ENCODE measurements at regions not wholly inside any gene's neighbourhood (a gene's known extent, or its start where the extent isn't known, plus 50 kb on each side); places are given as distances from the start of the nearest gene placed in this dataset.

DNA sequence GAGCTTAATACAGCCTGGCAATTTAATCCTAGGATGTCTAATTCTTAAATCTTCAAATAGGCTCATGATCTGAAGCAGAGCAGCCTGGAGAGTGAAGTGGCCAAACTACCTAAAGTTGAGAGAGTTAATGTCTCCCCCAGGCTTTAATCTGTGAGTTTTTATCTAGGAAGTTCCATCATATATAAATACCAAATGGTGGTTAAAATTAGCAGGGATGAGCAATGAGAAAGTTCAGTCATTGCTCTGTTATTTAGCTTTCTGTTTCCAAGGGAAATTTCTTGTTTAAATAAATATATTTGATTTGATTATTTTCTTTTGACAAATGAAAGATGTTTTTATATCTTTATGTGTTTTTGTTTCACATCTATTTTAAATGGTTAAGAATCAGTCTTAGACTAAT is 274.4 kb upstream of the UMPS start:
- no peak for DNase-seq

DNA sequence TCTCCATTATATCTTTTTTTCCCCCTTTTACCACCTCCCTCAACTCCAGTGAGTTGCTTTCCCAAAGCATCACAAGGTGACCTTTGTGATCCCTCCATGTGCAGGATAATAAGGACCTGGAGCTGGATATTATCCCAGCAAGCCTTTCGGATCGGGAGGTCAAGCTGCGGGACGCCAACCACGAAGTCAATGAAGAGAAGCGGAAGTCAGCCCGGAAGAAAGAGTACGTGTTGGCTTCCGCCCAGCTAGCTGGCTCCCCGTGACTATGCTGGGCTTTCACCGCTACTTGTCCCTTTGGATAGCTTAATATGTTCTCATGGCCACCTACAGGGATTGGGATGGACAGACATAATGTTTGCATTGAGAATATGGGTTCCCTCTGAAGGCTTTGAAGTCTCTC is 273.7 kb upstream of the UMPS start:
- DNase-seq: no peak

DNA sequence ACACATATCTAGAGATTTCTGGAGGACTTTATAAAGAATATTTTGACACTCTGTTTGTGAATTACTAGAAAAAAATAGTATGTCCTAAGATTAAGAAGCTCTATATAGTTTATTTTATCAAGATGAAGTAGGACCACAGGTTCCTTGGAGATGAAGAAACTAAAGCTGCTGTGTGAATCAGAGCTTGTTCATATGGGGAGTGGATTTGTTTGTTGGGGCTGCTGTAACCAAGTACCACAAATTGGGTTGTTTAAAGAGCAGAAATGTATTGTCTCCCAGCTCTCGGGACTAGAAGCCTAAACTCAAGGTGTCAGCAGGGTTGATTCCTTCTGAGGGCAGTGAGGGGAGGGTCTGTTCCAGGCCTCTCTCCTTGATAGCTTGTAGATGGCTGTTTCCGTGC is 270.6 kb upstream of the UMPS start:
- DNase-seq: no peak

DNA sequence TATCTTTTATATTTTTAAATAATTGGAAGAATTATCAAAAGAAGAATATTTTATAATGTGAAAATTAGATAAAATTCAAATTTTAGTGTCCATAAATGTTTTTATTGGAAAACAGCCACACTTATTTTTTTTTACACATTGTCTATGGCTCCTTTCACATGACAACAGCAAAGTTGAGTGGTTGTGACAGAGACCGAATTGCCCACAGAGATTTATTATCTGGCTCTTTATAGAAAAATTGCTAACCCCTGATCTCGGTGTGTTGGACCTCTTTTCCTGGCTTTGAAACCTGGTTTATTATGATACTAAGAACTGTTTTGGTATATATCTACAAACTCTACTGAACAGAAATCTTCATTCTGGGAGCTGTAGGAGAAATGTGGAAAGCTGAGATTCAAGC is 269.1 kb upstream of the UMPS start:
- no peak for DNase-seq

DNA sequence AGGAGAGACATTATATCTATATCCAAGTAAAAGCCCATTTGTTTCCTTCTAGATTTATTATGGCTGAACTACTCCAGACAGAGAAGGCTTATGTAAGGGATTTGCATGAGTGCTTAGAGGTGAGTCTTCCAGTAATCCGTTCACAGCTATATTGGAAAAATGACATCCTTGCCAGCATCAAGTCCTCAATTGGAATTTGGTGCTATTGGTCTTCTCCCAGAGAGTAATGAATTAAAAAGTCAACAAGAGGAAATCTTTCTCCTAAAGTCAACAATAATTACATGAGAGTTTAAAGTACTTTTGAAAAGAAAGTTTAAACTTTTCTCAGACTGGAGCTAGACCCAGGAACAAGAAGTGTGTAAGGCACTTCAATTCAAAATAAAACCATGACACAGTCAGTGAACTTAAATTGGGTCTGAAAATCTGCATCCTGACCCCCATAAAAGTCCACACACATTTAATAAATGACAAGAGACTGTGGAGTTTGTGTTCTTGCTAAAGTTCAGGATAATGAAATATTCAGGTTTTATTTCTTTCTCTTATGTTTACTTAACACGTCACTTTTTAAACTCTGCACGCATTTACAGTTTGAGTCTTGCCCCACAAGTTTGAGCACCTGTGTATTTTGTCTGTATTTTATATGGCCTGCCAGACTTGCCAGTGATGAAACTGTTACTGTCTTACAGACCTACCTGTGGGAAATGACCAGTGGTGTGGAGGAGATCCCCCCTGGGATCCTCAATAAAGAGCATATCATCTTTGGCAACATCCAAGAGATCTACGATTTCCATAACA is 268.2 kb upstream of the UMPS start:
- no peak for DNase-seq

DNA sequence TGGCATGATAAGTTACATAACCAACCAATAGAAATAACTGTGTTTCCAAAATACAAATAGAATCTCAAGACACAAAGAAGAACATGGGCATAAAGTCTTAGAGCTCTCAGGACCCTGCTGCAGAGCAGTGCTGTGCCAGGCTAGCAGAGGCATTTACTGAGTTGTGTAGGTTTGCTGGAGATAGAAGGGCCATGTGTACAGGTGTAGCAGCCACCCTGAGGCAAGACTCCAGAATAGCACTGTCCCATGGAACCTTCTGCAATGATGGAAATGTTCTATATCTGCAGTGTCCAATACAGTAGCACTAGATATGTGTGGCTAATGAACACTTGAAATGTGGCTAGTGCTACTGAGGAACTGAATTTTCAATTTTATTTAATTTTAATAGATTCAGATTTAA is 267.0 kb upstream of the UMPS start:
- no peak for DNase-seq

DNA sequence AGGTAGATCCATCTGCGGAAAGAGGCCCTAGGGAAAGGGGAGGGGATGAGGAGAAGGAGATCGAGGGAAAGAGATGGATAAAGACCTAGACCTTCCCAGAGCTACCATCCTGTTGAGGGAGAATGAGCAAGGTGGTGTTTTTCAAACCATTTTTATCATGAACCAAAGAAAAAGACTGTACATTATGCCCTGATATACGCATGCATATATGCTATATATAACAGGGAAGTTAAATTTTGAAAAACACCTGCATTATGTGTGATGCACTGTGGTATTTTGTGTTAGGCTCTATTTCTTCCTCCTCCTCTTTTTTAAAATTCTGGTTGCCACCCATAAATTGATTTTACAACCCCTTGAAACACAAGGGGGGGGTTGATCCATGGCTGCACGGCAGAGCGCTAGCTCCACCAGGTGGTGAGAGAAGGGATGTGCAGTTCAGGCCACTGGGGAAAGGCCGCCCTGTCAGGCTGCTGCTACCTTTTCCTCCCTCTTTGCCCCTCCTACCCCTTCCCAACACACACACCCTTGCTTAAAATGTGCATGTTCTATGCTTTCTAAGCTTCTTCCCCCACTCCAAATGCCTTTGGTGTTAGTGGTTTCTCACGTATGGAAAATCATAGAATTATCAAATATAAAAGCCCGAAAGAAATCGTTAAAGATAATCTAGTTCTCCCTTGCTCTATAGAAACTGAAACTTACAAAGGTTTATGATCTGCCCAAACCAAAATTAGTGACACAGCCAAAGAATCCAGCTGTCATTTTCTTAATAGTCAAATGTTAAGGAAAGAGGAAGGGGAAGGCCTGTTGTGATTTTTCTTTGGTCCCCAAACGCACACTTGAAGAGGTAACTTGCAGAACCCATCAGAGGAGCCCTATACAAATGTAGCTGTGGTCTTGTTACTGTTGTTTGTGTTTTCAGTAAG is 262.0 kb upstream of the UMPS start:
- no peak for DNase-seq

DNA sequence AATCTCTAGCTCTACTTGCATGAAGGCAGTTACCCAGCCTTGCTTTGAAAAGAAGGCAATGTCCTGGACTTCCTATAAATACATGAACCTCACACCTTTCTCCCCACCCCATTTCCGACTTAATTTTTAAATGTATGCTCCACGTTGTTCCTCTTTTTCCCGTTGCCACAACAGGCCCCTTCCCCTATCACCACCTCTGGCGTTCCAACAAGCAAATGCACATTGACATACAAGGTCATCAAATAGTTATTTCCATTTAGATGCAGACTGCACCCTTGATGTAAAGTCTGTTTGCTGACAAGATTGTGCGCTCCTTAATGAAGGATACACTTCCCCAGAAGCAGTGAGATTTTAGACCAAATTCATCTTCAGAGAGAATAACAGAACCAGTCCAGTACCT is 260.7 kb upstream of the UMPS start:
- no peak for DNase-seq

DNA sequence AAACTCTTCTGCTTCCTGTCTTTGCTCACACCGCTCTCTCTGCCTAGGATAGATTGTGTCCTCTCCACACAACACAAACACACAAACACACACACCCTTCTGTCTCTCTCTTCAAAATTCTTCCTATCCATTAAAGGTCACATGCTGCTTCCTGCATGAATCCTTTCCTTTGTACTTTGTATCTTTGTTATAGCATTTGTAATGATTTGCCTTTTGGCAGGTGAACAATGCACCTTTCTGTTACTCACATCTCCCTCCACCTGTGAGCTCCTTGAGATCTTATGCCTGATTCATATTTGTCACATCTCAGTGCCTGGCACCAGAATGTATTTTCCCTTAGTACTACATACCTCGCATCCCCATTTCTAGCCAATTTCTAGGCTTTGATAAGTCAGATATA is 251.4 kb upstream of the UMPS start:
- DNase-seq: no peak

DNA sequence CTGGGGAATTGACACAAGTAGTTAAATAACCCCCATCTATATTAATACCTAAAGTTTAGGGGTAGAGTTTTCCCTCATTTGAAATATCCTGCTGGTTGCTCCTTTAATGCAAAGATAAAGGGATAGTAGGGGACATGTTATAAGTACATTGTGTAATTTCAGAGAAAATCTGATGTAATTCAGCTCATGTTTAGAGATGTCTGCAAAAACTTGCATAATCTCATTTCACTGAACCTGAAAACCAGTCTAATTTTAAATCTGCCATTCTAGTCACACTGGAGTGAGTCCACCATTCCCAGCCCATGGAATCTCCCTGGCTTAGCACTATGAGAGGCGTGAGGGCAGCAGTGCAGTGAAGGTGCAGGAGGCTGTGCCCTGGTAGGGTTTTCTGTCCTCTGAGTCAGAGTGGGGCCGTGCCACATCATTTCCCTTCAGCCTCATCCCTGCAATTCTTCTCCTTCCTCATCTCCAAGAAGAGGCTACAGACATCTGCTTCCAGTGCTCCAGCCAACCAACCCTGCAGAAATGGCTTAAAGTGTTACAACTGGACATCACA is 246.3 kb upstream of the UMPS start:
- DNase-seq: no peak

DNA sequence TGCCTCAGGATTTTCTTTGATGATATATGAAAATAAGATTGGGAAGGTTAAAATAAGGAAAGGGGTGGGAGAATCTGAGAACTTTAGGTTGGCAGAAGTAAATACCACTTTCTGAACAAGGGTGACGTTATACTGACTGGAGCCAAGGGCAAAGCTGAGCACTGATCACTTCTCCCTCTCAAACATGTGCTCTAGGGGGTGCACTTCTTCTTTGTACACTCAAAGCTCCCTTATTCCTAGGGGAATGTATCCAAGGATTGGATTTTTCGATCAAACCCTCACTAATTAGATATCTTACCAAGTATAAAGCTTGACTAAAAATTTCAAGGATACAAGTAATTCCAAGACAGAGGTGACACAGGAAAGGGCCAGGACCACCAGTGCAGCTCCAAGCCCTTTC is 243.9 kb upstream of the UMPS start:
- no peak for DNase-seq

DNA sequence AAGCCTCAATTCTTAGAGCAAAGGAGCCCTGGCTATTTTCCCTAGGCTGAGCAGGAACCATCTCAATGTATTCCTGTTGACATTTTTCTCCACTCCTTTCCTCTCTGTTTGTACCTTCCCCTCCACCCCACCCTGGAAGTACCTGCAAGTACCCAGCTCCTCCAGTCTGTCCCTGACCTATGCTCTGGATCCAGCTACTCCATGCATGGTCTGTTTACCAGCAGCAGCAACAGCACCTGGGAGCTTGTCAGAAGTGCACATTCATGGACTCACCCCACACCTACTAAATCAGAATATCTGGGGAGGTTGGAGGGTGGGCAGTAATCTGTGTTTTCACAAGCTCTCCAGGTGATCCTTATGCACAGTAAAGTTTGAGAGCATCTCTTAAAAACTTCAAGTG is 240.7 kb upstream of the UMPS start:
- DNase-seq: no peak

DNA sequence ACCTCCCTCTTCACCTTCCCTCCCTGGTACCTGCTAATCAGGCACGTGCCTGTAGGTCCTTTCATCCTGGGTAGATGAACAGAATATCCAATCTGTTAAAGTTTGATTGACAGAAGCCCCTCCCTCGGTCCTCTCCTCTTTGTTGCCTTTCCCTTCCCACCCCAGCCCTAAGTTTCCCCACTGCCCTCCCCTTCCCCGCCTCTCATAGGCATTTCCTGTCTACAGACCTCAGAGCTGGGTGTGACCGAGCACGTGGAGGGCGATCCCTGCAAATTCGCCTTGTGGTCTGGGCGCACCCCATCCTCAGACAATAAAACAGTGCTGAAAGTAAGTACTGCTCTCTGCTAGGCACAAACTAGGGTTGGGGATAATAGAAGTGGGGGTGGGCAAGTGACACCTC is 239.2 kb upstream of the UMPS start:
- DNase-seq: no peak

DNA sequence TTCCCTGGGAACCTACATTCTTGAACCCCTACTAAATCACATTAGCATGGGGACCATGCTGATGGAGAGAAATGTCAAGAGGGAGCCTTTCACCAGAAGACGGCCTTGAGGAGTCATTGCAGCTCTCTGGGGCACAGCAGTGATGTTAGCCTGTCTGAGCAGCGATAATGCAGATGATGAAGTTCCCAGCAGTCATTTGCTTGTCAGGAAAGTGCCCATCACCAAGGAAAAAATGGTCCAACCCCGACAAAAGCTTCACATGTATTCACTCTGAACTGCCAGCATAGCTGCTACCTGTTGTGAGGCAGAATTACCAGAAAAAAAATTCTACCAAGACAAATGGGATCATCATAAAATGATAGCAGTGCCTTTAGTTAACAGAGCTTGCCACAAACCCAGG is 238.4 kb upstream of the UMPS start:
- no peak for DNase-seq

DNA sequence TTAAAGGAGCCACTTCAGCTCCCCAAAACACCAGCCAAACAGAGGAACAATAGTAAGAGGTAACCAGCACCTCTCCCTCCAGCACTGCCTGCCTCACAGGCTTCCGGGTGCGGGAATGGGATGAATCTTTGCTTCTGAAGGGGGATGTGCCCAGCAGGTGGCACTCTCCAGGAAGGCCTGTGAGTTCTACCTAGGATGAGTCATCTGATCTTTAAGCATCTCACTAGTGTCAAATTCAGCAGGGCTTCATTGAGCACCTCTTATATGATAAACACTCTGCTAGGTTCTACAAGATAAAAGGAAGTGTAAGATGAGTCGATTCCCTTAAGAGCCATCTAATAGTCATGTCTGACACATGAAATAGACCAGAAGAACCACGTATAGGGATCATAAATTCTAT is 237.4 kb upstream of the UMPS start:
- DNase-seq: no peak

DNA sequence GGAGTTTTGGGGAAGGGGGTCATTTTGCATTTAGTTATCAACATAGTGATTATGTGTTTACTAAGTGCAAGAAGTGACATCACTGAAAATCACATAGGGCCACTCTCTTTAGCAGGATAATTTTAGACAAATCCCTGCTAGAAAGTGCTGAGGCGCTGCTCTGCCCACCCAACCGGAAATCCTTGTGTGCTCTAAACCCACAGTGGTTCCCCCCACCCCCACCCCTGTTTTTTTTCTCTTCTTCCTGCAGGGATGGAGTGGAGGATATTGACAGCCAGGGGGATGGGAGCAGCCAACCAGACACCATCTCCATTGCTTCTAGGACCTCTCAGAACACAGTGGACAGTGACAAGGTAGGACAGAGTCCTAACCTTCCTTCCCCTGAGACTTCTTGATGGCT is 234.2 kb upstream of the UMPS start:
- DNase-seq: no peak

DNA sequence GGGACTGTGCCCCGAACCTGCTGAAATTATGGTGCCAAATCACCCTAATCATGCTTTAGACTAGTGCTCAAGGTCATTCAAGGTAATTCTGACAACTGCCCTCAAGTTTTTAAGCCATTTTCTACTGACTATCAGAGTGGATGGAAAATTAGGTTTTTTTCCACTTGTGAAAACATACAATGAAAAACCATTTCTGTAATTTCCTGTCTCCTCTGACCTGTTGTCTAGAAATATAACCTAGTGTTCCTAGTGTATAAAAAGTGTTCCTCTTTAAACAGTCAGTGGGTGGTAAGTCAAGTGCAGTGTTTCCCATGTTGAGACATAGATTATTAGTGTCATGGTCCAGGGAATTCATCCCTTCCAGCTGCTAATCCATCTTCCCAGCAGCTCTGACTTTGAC is 232.8 kb upstream of the UMPS start:
- DNase-seq: no peak

DNA sequence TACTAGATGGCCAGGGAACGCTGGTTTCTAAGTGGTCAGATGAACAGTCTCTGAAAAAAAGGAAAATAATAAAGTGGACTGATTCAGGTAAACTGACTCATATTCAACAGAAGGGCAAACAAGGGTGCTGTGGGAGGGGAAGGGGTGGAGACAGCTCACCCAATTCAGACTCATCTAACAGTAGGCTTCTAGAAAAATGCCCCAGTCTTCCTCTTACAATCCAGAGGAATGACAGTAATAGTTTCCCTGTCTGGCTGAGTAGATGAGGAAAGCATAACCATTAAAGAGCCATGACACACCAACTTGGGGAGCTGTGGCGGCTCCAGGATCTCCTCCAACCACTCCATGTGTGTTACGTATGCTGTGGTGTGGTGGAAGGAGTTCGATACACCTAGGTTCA is 231.4 kb upstream of the UMPS start:
- no peak for DNase-seq

DNA sequence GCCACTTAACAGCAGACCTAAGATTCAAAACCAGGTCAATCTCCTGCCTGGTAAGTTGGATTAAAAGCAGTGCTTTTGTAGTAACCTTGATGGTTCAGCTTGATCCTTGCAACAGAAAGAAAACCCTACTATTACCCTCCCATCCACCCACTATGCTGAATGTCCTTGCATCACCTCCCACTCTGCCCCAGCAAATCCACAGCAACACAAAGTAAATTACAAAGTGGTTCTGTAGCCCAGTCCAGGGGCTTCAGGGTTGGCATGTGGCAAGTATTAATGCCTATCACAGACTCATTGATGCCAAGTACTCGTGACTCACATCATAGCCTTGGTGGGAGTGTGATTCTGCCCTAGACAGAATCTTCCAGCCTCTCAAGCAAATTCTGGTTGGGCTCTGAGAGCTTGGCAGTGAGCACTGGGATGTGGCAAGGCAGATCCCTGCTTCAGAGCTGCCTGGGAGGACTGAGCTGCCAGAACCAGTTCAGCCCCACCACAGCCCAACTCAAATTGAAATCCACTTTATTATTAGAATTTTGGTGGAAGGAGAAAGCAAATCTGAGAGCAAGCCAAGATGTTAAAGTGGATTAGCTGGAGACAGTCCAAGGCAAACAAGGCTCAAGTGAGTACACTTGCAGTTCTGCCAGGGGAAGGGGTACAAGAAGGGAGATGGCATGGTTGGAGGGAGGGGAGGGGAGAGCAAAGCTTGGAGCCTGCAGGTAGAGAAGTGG is 225.8 kb upstream of the UMPS start:
- no peak for DNase-seq

DNA sequence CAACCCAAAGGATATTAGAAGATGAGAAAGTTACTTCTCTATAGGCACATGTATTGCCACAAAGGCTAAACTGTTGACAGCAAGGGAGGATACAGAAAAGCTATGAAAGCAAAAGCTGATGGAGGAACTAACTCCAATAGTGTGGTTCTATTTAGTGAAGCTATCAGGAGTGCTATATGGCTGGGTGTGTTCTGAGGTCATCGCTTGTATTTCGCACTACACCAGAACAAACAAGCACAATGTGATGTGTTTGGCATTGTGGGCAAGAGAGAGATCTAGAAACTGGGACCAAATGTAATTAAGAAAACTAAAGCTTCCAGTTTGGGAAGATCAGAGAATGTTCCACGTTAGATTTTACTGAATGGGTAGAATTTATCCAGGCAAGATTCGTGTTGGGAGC is 220.4 kb upstream of the UMPS start:
- no peak for DNase-seq

DNA sequence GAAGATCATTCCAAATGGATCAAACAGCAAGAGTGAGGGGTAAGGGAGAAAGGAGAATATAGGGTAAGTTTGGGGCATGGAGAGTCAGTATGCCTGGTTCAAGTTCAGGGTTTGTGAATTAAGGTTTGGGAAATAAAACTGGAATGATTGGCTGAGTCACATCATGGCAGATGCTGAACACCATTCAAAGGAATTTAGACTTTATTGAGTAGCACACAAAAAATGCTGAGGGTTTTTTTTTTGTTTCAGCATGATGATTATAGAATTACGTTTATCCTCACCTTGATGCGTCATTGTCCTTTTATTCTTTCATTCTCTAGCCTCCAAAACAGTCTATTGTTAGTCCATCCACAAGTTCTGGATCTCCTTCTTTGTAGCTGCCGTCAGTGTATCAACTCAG is 220.0 kb upstream of the UMPS start:
- no peak for DNase-seq

DNA sequence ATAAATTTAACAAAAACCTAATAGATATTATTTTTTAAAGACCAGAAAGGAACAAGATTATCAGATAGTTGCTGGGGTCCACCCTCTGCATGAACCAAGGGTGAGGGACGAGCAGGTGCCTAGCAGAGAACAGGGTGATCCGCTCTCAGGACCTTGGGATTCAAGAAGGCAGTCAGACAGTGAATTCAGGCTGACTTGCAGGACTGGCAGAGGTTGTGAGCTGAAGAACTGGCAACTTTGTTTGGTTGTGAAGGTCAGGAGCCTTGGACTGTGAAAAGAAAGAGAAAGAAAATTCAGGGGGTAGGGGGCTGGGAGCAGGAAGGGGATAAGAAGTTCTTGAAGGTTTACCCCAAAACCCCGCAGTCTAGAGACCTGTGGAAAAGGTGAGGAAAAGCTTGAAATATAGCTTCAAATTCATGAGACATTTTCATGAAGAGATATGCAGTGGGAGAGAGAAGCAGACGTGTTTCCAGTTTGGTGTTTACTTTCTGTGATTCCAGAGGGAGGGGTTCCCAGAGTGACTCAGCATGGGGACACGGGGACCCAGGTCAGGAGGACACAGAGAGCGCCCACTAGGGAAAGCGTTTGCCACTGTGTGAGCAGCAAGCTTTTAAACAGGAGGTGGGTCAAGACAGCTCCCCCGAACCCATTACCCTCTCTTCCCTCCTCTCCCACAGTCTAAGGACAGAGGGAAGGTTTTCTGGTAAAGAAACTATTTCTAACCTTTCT is 217.2 kb upstream of the UMPS start:
- no peak for DNase-seq

DNA sequence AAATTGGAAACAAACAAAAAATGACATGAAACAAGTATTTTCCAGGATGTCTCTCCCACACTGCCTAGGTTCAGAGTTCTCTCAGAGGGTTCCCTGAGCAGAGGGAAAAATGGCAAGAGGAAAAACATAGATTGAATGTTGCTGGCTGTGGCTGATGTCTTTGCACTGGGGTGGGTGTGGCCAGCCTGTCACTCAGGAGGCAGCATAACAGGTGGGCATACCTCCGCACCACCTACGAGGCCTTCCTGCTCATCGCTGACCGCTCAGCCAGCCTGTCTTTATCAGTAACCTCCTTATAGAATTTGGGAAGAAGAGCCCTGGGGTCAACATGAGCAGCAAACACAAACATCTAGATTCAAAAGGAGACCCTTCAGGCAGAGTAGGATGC is 216.6 kb upstream of the UMPS start:
- no peak for DNase-seq

All from stimulated activated CD4-positive, alpha-beta T cell treated with anti-CD3 and anti-CD28 coated beads, Interleukin-4, amount 100 ng/mL, for 24 hours (primary cell).